Prostate gland (tissue), 2 donors: ENCODE measurements at regions not wholly inside any gene's neighbourhood (a gene's known extent, or its start where the extent isn't known, plus 50 kb on each side); places are given as distances from the start of the nearest gene placed in this dataset.
"Not testable (repeated sequence)": the region's sequence is repeated elsewhere in the genome, so short reads cannot be mapped to it uniquely, and the experiment has no call there.

ENCODE experiments used
- DNase-seq: peaks from one replicate; pipeline ENCODE4 v3.0.0-alpha.2; 2019; ENCODE audit warnings: low spot score
- H3K27ac ChIP-seq, 2 donors: fragments of 200-600 bp; sonication (generic); 2 replicates each; pipeline ENCODE4 v1.5.1; 2017 to 2019
- H3K27me3 ChIP-seq: fragments of 200-600 bp; sonication (generic); replicated peaks from 2 replicates; pipeline ENCODE4 v1.5.1; 2019; ENCODE audit not compliant: insufficient read depth
- H3K36me3 ChIP-seq, 2 donors: fragments of 200-600 bp; sonication (generic); 1 replicate in 1 of 2; 2 replicates in 1 of 2; pipeline versions ENCODE4 v1.5.1 to v1.8.1; 2017 to 2019
- H3K4me1 ChIP-seq: fragments of 200-600 bp; sonication (generic); replicated peaks from 2 replicates; pipeline ENCODE4 v1.5.1; 2019
- H3K4me3 ChIP-seq, 2 donors: fragments of 200-600 bp; sonication (generic); 2 replicates each; pipeline ENCODE4 v1.5.1; 2017 to 2019
- H3K9me3 ChIP-seq: fragments of 200-600 bp; sonication (generic); 2 replicates; pipeline ENCODE4 v1.5.1; 2017
- POLR2A ChIP-seq: fragments of 450-650 bp; IDR thresholded peaks from one replicate; pipeline ENCODE4 v1.6.1; 2016; ENCODE audit warnings: antibody characterized with exemption, mild to moderate bottlenecking
- POLR2AphosphoS5 ChIP-seq: sonication (generic); formaldehyde crosslinking; IDR thresholded peaks from one replicate; pipeline ENCODE4 v1.6.1; 2017; ENCODE audit warnings: antibody characterized with exemption
- WGBS: methylation state at CpG from one replicate; pipeline ENCODE4 v1.1.5; 2018; 5-methylcytosine and 5-hydroxymethylcytosine counted together
- intact Hi-C: fragments of 100-400 bp; cut with DNase I; formaldehyde crosslinking; loops from one replicate; pipeline ENCODE4 v1.14.2; 2022
- TF ChIP-seq, protein P1 (sequence below), 4 experiments: fragments of 200-600 bp in 2 of 4; fragments of 450-650 bp in 2 of 4; sonication (generic) in 2 of 4; IDR thresholded peaks; 1 replicate in 3 of 4; 2 replicates in 1 of 4; pipeline ENCODE4 v1.5.1; 2016 to 2019; ENCODE audit warnings: antibody characterized with exemption in 4 of 4, mild to moderate bottlenecking in 2 of 4, moderate library complexity in 2 of 4

DNA sequence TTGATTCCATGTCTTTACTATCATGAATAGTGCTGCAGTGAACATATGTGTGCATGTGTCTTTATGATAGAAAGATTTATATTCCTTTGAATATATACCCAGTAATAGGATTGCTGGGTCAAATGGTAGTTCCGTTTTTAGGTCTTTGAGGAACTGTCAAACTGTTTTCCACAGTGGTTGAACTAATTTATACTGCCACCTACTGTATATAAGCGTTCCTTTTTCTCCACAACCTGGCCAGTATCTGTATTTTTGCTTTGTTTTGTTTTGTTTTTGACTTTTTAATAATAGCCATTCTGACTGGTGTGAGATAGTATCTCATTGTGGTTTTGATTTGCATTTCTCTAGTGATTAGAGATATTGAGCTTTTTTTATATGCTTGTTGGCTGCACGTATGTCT, 641.6 kb downstream of the SUCLG1 start:
- 36% methylated on average over 3 of the region's 3 CpGs for WGBS
- Histone ChIP-seq H3K27me3 (no peaks in the 10 kb centered on the region), H3K9me3 (no peaks in the 10 kb centered on the region), H3K4me1 (no peaks in the 10 kb centered on the region), H3K4me3 (no peak overlapping the region), H3K27ac (no peak overlapping the region), H3K36me3 (no peaks in the 10 kb centered on the region)
- TF ChIP-seq POLR2A (no peak), POLR2AphosphoS5 (no peak)
- TF ChIP-seq, protein P1, sequence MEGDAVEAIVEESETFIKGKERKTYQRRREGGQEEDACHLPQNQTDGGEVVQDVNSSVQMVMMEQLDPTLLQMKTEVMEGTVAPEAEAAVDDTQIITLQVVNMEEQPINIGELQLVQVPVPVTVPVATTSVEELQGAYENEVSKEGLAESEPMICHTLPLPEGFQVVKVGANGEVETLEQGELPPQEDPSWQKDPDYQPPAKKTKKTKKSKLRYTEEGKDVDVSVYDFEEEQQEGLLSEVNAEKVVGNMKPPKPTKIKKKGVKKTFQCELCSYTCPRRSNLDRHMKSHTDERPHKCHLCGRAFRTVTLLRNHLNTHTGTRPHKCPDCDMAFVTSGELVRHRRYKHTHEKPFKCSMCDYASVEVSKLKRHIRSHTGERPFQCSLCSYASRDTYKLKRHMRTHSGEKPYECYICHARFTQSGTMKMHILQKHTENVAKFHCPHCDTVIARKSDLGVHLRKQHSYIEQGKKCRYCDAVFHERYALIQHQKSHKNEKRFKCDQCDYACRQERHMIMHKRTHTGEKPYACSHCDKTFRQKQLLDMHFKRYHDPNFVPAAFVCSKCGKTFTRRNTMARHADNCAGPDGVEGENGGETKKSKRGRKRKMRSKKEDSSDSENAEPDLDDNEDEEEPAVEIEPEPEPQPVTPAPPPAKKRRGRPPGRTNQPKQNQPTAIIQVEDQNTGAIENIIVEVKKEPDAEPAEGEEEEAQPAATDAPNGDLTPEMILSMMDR (IDR thresholded peaks at IDR 0.05), result no peak
- no peak for DNase-seq
- intact Hi-C loops, result no loop called here

DNA sequence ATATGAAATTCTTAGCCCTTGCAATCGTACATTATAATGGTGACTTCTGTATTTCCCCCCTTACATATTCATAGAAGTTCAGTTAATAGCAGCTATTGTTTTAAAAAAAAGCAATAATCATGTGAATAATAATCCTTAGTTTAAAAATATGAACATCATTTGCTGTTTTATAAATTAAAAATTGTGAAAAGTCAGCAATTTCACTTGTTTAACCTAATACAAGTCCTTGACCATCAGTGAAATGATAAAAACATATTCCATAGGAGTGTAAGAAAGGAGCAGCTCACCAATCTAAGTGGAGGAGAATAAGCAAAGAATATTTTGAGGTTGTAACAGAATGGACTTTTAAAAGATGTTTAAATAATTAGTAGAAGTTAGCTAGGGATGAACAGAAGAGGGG, 650.2 kb downstream of the SUCLG1 start:
- H3K27ac ChIP-seq, result no peak overlapping the region
- DNase-seq, result no peak
- 89% methylated on average over 1 of the region's 1 CpG for WGBS
- no peaks in the 10 kb centered on the region for H3K27me3 ChIP-seq
- no peak overlapping the region for H3K4me3 ChIP-seq
- H3K4me1 ChIP-seq, result no peaks in the 10 kb centered on the region
- intact Hi-C loops, result no loop called here
- no peaks in the 10 kb centered on the region for H3K36me3 ChIP-seq
- TF ChIP-seq, protein P1 (IDR thresholded peaks at IDR 0.05), result no peak
- TF ChIP-seq POLR2A, result no peak
- TF ChIP-seq POLR2AphosphoS5, result no peak
- no peaks in the 10 kb centered on the region for H3K9me3 ChIP-seq

DNA sequence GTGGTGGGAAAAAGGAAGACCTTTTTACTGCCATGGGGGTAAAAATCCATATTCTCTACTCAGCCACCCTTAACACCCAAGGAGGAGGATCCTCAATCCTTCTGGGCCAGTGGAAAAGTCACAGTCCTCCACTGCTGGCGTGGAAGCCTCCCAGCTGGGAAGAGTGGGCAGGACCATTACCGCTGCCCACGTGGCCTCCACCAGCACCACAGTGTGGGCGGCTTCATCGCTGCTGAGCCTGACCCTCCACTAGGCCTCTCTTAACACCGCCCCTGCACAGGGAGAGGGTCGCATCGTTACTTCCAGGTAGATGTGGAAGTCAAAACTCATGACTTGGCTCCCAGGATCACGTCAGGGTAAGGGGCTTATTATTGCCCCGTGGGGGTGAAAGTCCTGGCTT, 656.5 kb downstream of the SUCLG1 start:
- Histone ChIP-seq H3K4me1 (no peaks in the 10 kb centered on the region), H3K27me3 (no peaks in the 10 kb centered on the region), H3K36me3 (no peaks in the 10 kb centered on the region), H3K9me3 (no peaks in the 10 kb centered on the region), H3K27ac (no peak overlapping the region), H3K4me3 (no peak overlapping the region)
- intact Hi-C loops, result no loop called here
- TF ChIP-seq, protein P1 (IDR thresholded peaks at IDR 0.05), result no peak
- no peak for TF ChIP-seq POLR2AphosphoS5
- TF ChIP-seq POLR2A, result no peak
- 95% methylated on average over 10 of the region's 10 CpGs for WGBS
- no peak for DNase-seq

DNA sequence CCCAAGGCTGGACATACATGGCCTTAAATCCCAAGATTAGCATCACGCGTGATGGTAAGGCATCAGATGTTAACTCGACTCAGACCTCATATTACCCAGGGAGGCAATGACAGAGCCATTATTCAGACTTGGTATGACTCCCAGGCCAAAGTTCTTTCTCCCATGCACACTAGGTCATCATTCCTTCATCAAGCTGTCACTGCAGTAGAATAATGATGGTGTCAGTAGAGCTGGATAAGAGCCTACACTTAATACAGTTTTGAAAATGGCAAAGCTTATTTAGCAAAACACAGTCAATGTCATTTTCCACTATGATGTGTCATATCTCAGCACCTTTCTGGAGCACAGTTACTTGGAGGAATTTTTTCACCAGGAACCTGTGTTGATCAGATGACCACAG, 663.3 kb downstream of the SUCLG1 start:
- H3K4me1 ChIP-seq, result no peaks in the 10 kb centered on the region
- TF ChIP-seq POLR2A (no peak), POLR2AphosphoS5 (no peak)
- TF ChIP-seq, protein P1 (IDR thresholded peaks at IDR 0.05), result no peak
- no peaks in the 10 kb centered on the region for H3K27me3 ChIP-seq
- no peaks in the 10 kb centered on the region for H3K9me3 ChIP-seq
- 94% methylated on average over 3 of the region's 3 CpGs for WGBS
- intact Hi-C loops, result no loop called here
- DNase-seq, result no peak
- H3K36me3 ChIP-seq, result no peaks in the 10 kb centered on the region
- no peak overlapping the region for H3K4me3 ChIP-seq
- no peak overlapping the region for H3K27ac ChIP-seq

DNA sequence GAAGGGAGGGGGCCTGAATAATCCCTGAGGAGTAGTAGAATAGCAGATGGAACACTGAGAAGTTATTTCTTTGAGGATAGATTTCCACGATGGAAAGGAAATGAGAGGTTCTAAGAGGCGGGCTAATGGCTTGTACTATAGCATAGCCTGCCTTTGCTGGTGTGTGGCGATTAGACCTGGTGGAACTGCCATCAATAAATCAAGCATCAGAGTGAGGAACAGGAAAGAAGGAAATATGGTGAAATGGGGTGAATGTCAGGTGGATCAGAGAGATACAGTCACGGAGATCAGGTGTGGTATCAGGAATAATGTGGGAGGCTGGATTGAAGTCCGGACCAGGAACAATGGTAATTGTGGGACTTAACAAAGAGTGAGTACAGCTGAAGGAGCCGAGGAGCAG, 668.6 kb downstream of the SUCLG1 start:
- DNase-seq, H3K36me3 ChIP-seq, H3K9me3 ChIP-seq, H3K27me3 ChIP-seq, H3K27ac ChIP-seq, intact Hi-C loops, H3K4me1 ChIP-seq, H3K4me3 ChIP-seq: not testable (repeated sequence)
- 88% methylated on average over 6 of the region's 6 CpGs for WGBS

DNA sequence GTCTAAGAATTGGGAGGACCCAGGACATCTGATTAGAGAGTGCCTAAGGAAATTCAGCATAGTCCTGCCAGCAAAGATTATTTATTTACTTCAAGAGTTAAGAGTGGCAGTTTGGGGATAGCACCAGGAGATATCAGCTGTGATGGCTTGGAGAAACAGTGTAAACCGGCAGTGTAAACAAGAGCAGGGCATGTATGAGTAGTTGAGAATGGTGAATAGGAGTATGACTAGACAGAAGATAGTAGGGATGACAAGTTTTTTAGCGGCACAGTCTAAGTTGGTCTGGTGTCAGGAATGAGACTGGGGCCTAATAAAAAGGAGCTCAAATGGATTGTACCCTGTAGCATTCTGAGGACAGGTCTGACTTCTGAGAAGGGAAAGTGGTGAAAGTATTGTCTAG, 669.4 kb downstream of the SUCLG1 start:
- H3K27me3 ChIP-seq, intact Hi-C loops, H3K36me3 ChIP-seq, H3K9me3 ChIP-seq, H3K4me3 ChIP-seq, H3K4me1 ChIP-seq, H3K27ac ChIP-seq, DNase-seq: not testable (repeated sequence)
- 61% methylated on average over 2 of the region's 2 CpGs for WGBS

DNA sequence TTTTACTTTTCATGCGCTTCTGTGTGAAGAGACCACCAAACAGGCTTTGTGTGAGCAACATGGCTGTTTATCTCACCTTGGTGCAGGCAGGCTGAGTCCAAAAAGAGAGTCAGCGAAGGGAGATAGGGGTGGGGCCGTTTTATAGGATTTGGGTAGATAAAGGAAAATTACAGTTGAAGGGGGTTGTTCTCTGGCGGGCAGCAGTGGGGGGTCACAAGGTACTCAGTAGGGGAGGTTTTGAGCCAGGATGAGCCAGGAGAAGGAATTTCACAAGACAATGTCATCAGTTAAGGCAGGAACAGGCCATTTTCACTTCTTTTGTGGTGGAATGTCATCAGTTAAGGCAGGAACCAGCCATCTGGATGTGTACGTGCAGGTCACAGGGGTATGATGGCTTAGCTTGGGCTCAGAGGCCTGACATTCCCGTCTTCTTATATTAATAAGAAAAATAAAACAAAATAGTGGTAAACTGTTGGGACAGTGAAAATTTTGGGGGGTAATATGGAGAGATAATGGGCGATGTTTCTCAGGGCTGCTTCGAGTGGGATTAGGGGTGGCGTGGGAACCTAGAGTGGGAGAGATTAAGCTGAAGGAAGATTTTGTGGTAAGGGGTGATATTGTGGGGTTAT, 670.0 kb downstream of the SUCLG1 start:
- H3K36me3 ChIP-seq, H3K4me3 ChIP-seq, H3K9me3 ChIP-seq, H3K27ac ChIP-seq, DNase-seq, intact Hi-C loops, H3K4me1 ChIP-seq, H3K27me3 ChIP-seq: not testable (repeated sequence)
- 87% methylated on average over 9 of the region's 9 CpGs for WGBS
